ENCODE measurements at regions not wholly inside any gene's neighbourhood (a gene's known extent, or its start where the extent isn't known, plus 50 kb on each side); places are given as distances from the start of the nearest gene placed in this dataset.

GRCh38 chr2:78873526-78873925 lies 152.0 kb upstream of the REG3G start:
- FAIRE-seq: no peak

- no peak for FAIRE-seq
Observed at GRCh38 chr2:78876316-78876688, 149.2 kb upstream of the REG3G start.

DNA sequence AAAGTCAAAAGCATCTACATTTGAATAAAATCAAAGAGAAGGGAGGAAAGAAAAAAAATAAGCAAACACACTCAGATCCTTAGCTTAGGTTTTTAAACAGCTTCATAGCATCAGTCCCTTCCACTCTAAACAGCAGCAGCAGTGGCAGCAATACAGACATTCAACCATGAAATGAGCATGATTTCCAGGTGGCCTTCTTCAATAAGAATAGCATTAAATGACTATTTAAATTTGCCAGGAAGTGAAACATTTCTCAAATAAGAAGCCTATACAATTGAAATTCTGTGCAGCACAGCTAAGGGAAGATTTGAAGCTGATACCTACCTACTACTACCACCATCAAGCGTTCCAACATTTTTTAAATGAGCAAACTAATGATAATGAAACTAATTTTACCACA lies 138.1 kb upstream of the REG3G start:
- FAIRE-seq: no peak

GRCh38 chr2:78890935-78891334 lies 134.6 kb upstream of the REG3G start:
- no peak for FAIRE-seq

DNA sequence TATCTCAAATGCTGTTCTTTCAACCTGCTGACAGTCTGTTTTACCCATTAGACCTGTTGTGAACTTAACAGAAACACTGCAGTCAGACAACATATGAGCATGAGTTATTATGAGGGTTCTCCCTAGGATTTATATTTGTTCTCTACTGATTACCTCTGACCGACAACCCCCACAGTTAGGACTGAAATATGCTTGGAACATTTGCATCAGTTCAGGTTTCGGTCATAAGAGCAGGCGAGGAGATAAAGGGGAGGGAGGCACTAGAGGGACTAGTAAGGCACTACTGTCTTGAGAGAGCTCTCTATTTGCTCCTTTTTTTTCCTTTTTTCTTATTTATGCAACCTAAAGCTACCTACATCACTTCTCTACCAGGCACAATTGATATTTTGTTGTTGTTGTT lies 133.2 kb upstream of the REG3G start:
- FAIRE-seq: no peak

DNA sequence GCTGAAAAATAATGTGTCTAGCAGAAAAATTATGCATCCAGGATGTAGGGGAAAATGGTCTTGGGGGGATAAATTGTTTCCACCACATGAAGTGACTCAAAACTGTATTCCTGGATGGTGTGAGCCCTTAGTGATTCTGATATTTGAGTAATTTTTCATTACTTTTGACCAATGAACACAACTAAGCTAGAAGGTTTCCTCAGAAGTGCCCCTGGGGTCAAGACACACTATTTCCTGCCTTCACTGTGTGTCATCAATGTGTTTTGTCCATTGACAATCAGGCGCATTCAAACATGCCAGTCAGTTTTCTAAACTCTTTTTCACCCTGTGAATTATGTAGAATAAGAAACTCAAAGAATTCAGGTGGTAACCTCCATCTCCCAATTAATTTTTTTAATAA lies 130.5 kb upstream of the REG3G start:
- no peak for FAIRE-seq

DNA sequence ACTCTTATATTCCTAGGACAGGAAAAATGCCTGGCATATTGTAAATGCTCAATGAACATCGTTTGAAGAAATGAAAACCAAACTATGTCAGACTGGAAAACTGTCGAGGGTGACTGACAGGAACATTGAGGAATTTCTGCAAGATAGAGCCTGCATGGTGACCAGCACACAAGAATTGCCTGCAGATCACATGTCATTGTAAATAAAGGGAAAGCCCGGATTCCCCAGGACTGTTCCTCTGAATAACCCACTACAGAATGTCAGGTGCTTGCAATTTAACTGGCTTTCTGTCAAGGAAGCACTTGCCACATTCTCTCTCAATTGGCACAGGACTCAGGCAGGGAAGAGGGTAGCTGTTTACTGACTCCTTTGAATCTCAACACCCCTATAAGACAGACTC lies 129.0 kb upstream of the REG3G start:
- no peak for FAIRE-seq

DNA sequence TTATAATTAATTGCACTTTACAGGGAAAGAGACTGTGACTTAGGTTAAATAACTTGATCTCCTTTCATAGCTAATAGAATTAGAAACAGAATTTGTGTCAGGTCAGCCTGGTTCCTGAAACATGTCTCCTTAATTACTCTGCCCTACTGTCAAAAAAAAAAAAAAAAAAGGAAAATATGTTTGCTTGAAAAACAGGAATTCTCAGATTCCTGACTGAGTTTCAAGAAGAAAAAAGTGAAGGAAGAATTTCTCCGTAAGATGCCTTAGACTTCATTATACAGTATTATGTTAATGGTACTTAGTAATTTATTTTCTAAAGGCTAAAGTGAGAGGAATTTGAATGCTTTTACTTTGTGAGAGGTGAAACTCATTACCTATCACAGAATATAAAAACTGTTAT lies 118.4 kb upstream of the REG3G start:
- FAIRE-seq: no peak

DNA sequence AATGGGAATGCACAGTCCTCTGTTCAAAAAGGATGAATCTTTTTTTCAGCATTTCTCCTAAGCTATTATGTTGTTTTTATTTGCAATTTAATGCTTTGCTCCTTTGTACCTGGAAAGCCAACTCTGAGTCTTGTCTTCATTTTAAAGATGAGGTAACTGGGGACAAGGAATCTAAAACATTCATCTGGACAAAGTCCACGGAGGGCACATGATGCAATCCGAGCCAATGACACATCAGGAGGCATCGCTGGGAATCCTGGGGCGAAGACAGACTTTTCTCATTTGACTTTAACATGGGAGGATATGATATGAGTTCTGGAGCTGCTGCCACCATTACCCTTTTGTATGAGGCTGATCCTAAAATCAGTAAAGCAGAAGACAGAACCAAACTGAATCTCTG lies 116.5 kb upstream of the REG3G start:
- no peak for FAIRE-seq

GRCh38 chr2:78910376-78910775 lies 115.1 kb upstream of the REG3G start:
- no peak for FAIRE-seq

- FAIRE-seq: no peak
Observed at GRCh38 chr2:78913257-78913656, 112.2 kb upstream of the REG3G start.

DNA sequence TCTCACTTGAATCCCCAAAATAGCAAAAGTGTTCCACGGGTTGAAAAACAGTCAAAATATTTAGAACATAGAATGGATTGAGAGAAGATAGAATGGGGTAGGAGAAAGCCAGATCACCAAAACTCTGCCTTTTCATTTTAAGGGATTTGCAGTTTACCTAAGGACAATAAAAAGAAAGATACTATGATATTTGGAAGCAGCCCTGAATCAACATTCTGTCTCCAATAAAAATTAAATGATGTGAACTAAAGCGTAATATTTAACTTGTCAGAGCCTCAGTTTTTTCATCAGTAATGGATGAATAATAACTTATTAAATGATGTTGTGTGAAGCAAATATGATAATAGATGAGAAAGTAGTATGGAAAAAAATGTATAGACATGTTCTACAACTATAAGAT lies 100.2 kb upstream of the REG3G start:
- FAIRE-seq: no peak

GRCh38 chr2:78928502-78928901 lies 97.0 kb upstream of the REG3G start:
- no peak for FAIRE-seq

DNA sequence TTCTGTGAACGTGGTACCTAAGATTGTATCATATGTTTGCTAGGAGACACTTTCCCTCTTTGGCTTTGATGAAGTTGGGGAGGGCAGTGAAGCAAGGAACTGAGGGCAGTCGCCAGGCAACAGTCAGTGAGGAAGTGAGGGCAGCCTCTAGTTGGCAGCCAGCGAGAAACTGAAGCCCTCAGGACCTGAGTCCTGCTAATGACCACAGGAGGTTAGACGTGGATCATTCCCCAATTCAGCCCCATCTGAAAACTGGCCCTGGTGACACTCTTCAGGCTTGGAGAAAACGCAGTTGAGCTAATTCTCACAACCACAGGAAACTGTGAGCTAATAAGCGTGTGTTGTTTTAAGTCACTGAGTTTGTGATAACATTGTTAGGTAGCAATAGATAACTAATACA lies 84.5 kb upstream of the REG3G start:
- no peak for FAIRE-seq

- FAIRE-seq: no peak
Observed at GRCh38 chr2:78941751-78942150, 83.8 kb upstream of the REG3G start.

DNA sequence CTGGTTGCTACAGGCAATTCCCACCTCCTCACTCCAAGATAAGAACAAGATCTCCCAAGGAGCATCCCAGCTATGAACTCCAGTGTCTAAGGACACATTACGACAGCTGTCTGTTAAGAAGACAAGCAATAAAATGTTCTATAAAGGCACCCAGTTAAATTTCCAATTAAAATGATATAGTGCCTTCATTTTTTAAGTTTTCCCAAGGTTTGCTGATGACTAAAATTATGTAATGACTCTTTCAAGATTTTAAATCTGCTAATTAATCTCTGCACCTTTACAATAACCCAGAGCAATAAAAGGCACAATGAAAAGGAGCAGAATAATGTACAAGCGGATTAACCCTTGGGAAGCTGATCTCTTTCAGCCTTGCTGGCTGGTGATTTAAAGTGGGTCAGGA lies 61.6 kb upstream of the REG3G start:
- no peak for FAIRE-seq

DNA sequence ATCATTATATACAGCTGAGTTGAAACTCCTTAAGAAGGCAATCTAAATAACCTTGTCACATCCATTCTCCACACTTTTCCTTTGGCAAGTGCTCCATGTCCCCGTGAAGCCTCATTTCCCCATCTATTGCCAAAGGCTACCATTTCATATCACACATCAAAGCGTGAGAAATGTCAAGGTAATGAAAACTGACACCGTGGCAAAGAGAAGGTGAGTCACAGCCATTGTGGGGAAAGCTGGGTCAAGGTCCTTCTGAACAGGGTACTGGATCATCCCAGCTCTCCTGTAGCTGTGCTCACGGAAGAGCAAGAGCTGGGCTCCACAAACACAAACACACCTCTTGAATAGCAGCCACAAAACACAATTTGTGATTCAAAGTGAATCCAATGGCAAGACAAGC lies 58.2 kb upstream of the REG3G start:
- FAIRE-seq: no peak

GRCh38 chr2:78973630-78974029 lies 51.9 kb upstream of the REG3G start:
- FAIRE-seq: no peak
